CD4-positive, alpha-beta T cell treated with Interleukin-1 beta for 1 hour (primary cell): ENCODE measurements at regions not wholly inside any gene's neighbourhood (a gene's known extent, or its start where the extent isn't known, plus 50 kb on each side); places are given as distances from the start of the nearest gene placed in this dataset.

ENCODE experiments used
- DNase-seq, 2 donors: peaks; one replicate each; pipeline ENCODE4 v3.0.0-alpha.2; 2020 to 2022

GRCh38 chr16:24414534-24414933, 124.8 kb upstream of the RBBP6 start:
- no peak for DNase-seq

DNA sequence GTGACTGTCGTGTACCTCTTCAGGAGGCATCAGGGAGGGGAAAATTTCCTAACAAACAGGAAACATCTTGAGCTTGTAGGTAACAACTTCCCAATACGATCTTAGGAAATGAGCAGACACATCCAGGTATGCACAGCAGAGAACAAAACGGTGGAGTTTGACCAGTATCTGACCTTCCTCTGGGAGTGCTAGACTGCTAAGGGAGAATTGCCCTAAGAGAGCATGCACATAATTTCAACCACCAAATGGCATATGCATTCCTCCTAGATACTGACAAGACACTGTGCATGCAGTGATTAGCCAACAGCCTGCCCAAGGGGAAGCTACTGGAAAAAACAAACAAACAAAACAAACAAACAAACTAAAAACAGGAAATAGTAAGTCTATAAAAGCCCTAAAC, 120.6 kb upstream of the RBBP6 start:
- DNase-seq = no peak

- no peak for DNase-seq
Observed at GRCh38 chr16:24423312-24423711, 116.1 kb upstream of the RBBP6 start.

DNA sequence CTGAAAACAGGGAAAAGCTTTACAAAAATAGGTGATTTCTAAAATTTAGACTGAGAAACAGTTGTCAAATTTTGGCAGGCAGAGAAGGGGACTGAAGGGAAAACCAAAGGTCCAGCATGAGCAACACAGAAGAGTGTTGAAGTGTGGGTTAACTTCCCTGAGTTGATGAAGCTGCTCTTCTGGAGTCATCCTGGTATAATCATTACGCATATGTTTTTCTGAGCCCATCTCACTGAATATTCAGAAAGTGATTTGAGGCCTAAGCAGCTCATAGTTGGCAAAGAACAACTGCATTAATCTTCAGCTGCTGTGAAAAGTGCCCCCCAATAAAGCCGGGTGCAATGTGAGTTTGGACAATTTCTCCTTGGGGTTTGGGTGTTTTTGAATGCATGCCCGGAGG, 115.0 kb upstream of the RBBP6 start:
- DNase-seq = no peak

- no peak for DNase-seq
Observed at GRCh38 chr16:24427840-24428239, 111.5 kb upstream of the RBBP6 start.

- DNase-seq = no peak
Observed at GRCh38 chr16:24428756-24429155, 110.6 kb upstream of the RBBP6 start.

DNA sequence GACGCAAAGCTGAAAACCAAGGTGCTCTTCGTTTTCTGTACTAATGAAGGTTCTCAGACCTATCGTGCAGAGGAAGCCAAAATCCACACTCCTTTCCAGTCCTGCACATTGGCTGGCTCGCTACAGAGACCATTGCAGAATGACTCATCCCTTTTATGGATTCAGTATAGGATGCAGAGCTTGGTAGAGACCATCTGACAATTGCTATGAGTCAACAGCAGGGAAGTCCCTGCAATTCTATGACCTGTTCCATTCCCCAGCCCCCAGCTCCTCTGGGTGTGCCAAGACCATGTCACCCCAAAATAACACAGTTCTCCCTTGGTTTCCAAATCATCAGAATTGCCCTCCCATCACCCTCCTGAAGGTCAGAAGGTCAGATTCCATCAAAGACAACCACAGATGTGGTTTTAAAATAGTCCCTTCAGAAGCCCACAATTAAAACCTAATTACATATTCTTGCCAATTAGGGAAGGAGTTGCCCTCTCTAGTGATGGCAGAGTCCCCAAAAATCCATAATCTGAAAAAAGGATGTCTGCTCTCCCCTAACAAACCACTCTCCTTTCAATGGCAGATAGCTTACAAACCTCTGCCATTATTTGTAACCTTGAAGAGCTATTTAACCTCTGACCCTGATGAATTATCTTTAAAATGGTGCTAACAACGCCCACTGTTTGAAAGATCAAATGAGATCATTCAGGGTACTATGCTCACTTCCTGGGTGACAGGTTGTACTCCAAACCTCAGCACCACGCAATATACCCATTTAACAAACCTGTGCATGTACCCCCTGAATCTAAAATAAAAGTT, 108.2 kb upstream of the RBBP6 start:
- no peak for DNase-seq

DNA sequence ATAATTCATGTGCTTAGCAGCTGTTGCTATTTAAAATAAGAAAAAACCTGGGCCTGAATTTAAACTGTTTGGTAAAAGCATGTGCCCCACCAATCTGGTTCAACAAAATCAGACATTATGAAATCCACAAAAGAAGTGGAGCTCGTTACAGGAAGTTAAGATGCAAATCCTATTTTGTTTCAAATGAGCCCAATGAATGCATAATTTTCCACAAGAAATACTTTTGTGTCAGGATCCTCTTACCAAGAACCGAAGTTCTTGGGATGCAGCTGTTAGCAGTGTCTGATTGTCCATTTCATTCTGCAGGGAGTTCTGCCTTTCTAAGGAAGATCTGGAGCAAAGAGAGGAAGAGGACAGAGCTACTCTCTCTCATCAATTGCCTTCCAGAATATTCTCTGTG, 105.7 kb upstream of the RBBP6 start:
- DNase-seq = no peak

DNA sequence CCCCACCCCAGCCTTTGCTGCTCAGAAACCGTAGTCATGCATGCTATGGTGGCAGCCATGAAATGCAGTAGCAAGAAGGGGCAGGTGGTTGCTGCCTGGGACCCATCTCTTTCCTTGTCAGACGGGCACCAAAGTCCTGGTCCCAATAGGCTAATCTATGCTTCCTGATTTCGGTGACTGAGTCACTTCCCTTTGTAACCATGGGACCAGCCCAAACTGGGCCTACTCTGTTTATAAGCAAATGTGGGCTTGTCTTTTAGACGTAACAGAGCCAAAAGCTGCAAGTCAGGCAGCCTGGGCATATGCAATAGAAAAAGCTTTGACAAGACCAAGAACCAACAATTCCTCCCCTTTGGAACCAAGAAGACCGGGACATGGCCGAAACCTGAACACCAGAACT, 99.1 kb upstream of the RBBP6 start:
- DNase-seq = peak in 1 of 2 donors; percentile 3

DNA sequence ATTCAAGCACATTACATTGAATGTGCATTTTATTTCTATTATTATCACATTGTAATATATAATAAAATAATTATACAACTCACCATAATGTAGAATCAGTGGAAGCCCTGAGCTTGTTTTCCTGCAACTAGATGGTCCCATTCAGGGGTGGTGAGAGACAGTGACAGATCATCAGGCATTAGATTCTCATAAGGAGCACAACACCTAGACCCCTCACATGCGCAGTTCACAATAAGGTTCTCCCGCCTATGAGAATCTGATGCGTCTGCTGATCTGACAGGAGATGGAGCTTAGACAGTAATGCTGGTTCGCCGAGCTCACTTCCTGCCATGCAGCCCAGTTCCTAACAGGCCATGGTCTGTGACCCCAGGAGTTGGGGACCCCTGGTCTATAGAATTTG, 96.7 kb upstream of the RBBP6 start:
- no peak for DNase-seq

DNA sequence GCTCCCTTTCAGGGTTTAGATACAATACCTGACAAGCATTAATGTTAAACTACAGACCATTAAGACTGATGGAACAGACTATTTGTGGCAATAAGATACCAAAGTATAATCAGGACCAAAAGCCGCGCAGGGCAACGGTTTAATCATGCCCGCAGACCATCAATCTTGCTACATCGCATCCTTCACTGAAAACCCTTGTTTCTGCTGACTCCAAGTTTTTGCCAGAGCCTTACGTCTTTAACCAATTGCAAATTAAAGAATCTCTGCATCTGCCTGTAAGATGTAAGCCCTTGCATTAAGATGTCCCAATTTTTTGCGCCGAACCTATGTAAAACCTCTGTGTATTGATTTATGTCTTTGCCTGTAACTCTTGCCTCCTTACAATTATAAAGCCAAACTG, 94.2 kb upstream of the RBBP6 start:
- no peak for DNase-seq

DNA sequence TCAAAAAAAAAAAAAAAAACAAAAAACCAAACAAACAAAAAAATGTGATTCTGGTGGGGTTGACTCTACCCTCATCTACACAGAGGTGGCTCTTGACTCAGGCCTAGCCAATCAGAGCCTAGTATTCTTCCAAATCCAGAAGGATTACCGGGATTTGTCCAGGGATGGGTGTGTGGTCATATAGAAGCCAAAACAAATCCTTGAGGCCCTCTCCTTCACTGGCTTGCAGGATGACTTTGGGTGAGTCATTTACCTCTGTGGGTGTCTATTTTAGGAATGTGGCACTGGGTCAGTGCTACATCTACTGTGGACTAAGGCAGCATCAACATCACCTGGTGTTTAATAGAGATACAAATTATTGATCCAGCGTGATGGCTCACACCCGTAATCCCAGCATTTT, 93.2 kb upstream of the RBBP6 start:
- DNase-seq = no peak

DNA sequence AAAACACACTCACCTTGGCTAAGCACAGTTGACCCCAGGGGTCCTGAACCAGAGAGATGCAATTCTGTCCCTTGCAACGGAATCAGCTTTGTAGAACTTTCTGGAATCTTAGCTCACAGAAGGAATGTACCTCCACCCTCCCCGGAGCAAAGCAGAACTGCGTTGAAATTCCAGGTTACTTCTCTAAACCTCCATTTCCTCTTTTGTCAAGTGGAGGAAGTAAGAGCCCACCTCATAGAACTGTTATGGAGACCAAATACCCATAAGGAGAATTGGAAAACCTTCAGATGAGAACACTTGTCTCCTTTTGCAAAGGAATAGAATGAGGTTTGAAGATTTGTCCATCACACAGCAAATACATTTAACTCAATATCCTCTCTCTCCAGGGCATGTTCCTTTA, 86.6 kb upstream of the RBBP6 start:
- no peak for DNase-seq

GRCh38 chr16:24463196-24463945, 76.0 kb upstream of the RBBP6 start:
- no peak for DNase-seq

DNA sequence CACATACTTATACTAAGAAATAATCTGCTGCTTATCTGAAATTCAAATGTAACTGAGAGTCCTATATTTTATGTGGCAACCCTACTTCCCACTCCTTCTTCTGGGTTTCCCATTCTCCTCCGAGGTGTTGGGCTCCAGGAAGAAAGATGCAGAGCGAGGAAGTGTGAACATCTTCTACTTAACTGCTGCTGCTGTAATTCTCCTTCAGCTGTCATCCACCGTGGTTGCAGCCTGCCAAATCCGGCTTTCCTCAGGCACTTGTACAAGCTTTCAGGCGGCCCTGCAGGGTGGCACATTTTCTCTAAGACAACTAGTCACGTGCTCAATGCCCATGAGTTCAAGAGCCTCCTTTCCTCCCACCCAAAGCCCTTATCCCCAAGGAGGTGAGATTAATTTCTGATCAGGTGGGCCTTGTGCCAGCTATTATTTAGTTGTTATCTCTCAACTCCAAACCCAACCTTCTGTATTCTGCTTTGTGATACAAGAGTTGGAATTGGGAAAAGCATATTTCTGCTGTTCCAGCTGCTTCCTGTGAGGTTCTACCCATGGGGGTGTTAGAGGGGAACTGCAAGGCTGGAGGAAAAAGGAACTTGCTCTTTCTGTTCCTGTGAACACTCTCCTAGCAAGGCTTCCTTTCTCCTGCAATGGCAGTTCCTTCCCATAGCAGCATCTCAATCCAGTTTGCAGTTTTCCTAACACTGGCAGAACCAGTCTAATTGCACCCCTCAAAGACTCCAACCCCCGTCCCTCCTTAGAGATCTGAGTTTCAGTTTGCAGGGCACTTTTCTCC, 67.6 kb upstream of the RBBP6 start:
- no peak for DNase-seq

- no peak for DNase-seq
Observed at GRCh38 chr16:24477492-24477891, 61.9 kb upstream of the RBBP6 start.

- DNase-seq = no peak
Observed at GRCh38 chr16:24478401-24478800, 61.0 kb upstream of the RBBP6 start.

- DNase-seq = no peak
Observed at GRCh38 chr16:24482681-24483202, 56.6 kb upstream of the RBBP6 start.

DNA sequence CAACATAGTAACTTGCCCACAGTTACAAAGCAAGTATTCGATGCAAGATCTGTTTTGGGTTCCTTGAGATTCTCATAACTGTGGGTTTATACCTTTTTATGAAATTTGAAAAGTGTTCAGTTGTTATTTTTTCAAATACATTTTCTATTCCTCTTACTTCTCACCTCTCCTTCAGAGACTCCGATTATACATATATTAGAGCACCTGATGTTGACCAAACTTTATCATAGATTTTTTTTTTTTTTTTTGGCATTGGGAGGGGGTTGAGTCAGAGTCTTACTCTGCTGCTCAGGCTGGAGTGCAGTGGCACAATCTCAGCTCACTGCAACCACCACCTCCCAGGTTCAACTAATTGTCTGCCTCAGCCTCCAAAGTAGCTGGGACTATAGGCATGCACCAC, 51.3 kb upstream of the RBBP6 start:
- no peak for DNase-seq
